ENCODE measurements at regions not wholly inside any gene's neighbourhood (a gene's known extent, or its start where the extent isn't known, plus 50 kb on each side); places are given as distances from the start of the nearest gene placed in this dataset.

DNA sequence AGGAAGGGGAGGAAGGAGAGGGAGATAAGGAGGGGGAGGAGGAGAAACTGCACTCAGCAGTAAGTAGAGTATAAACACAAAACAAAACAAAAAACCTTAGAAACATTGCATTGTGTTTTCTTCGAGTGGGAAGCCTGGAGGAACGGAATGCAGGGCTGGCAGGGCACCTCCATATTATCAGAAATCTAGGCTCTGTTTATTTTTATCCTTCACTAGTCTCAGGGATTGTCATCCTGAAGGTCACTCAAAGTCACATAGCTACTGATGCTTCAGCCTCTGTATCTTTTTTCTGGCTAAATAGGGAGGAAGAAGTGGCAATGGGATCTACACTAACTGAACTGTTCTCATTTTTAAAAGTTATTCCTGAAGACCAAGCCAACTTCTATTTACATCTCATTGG lies 467.8 kb downstream of the KCTD12 start (continued):
- TF ChIP-seq, protein P1, sequence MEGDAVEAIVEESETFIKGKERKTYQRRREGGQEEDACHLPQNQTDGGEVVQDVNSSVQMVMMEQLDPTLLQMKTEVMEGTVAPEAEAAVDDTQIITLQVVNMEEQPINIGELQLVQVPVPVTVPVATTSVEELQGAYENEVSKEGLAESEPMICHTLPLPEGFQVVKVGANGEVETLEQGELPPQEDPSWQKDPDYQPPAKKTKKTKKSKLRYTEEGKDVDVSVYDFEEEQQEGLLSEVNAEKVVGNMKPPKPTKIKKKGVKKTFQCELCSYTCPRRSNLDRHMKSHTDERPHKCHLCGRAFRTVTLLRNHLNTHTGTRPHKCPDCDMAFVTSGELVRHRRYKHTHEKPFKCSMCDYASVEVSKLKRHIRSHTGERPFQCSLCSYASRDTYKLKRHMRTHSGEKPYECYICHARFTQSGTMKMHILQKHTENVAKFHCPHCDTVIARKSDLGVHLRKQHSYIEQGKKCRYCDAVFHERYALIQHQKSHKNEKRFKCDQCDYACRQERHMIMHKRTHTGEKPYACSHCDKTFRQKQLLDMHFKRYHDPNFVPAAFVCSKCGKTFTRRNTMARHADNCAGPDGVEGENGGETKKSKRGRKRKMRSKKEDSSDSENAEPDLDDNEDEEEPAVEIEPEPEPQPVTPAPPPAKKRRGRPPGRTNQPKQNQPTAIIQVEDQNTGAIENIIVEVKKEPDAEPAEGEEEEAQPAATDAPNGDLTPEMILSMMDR (IDR thresholded peaks at IDR 0.05; ENCODE audit: low read depth, low read length, missing input control), result no peak
- TF ChIP-seq, protein P2, sequence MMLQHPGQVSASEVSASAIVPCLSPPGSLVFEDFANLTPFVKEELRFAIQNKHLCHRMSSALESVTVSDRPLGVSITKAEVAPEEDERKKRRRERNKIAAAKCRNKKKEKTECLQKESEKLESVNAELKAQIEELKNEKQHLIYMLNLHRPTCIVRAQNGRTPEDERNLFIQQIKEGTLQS (IDR thresholded peaks at IDR 0.05), result no peak
- TF ChIP-seq HNF4A (conservative IDR thresholded peaks at IDR 0.05) (no peak), YY1 (IDR thresholded peaks at IDR 0.05) (no peak), NR2F2 (IDR thresholded peaks at IDR 0.05) (no peak), RXRA (IDR thresholded peaks at IDR 0.05) (no peak), FOXA2 (IDR thresholded peaks at IDR 0.05) (no peak), JUND (IDR thresholded peaks at IDR 0.05) (no peak)

DNA sequence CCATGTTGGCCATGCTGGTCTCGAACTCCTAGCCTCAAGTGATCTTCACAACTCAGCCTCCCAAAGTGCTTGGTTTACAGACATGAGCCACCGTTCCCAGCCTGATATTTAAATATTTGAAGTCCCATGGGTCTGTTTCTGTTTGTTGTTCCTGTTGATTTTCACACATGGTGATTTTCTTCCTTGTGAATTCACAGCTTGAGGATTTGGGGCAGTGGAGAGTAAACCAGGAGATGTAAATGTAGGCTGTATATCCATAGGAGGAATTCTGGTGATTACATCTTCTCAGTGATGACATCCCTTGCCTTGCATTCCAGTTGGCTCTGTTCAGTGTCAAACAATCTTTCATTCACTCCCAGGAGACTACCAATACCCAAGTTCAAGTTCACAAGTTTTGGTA lies 471.9 kb downstream of the KCTD12 start:
- no peak for DNase-seq (ENCODE audit: low spot score)
- WGBS, result 59% methylated on average over 2 of the region's 2 CpGs
- H3K36me3 ChIP-seq (ENCODE audit: control insufficient read depth in 4 of 4, insufficient read depth in 3 of 4, low read depth in 1 of 4, low read length in 3 of 4), result no peaks in the 10 kb centered on the region

More for the DNA sequence above, 471.9 kb downstream of the KCTD12 start:
- Histone ChIP-seq H3K9ac (ENCODE audit: low read depth in 1 of 2, low read length in 2 of 2) (no peak overlapping the region), H3K4me3 (ENCODE audit: low read depth in 1 of 3, low read length in 3 of 3) (no peak overlapping the region), H3K4me1 (ENCODE audit: control insufficient read depth in 4 of 4, insufficient read depth in 4 of 4, low read length in 3 of 4) (no peaks in the 10 kb centered on the region), H3K27me3 (ENCODE audit: control insufficient read depth in 4 of 4, insufficient read depth in 4 of 4, low read length in 3 of 4) (no peaks in the 10 kb centered on the region), H3K9me3 (ENCODE audit: control insufficient read depth in 4 of 4, low read length in 3 of 4) (peaks cover 0 to 3% (median 0%) of the 10 kb centered on the region in 4 donors), H3K27ac (ENCODE audit: low read depth in 1 of 2, low read length in 2 of 2) (no peak overlapping the region)
- TF ChIP-seq GABPA (IDR thresholded peaks at IDR 0.05 in 1 of 2, conservative IDR thresholded peaks at IDR 0.05 in 1 of 2) (no peak), JUND (IDR thresholded peaks at IDR 0.05) (no peak), REST (IDR thresholded peaks at IDR 0.05) (no peak), YY1 (IDR thresholded peaks at IDR 0.05) (no peak), RXRA (IDR thresholded peaks at IDR 0.05) (no peak), RAD21 (IDR thresholded peaks at IDR 0.05) (no peak), MAX (IDR thresholded peaks at IDR 0.05) (no peak), HNF4A (conservative IDR thresholded peaks at IDR 0.05) (no peak), NR2F2 (IDR thresholded peaks at IDR 0.05) (no peak), HNF4G (IDR thresholded peaks at IDR 0.05) (no peak), FOXA2 (IDR thresholded peaks at IDR 0.05) (no peak), SP1 (IDR thresholded peaks at IDR 0.05) (no peak)
- TF ChIP-seq, protein P2 (IDR thresholded peaks at IDR 0.05), result no peak
- TF ChIP-seq, protein P1 (IDR thresholded peaks at IDR 0.05; ENCODE audit: low read depth, low read length, missing input control), result no peak
- TF ChIP-seq, protein P3, sequence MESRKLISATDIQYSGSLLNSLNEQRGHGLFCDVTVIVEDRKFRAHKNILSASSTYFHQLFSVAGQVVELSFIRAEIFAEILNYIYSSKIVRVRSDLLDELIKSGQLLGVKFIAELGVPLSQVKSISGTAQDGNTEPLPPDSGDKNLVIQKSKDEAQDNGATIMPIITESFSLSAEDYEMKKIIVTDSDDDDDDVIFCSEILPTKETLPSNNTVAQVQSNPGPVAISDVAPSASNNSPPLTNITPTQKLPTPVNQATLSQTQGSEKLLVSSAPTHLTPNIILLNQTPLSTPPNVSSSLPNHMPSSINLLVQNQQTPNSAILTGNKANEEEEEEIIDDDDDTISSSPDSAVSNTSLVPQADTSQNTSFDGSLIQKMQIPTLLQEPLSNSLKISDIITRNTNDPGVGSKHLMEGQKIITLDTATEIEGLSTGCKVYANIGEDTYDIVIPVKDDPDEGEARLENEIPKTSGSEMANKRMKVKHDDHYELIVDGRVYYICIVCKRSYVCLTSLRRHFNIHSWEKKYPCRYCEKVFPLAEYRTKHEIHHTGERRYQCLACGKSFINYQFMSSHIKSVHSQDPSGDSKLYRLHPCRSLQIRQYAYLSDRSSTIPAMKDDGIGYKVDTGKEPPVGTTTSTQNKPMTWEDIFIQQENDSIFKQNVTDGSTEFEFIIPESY (IDR thresholded peaks at IDR 0.05), result no peak

Data from liver (tissue), 8 donors.